Heart left ventricle (tissue), 16 donors: ENCODE measurements at regions not wholly inside any gene's neighbourhood (a gene's known extent, or its start where the extent isn't known, plus 50 kb on each side); places are given as distances from the start of the nearest gene placed in this dataset.

Experiments used
- ATAC-seq, 4 donors: fragments of 200-7000 bp; cut with Tn5 transposase; one replicate each; pipeline ENCODE4 v1.9.1; 2020 to 2022; ENCODE audit warnings: moderate library complexity in 4 of 4, mild to moderate bottlenecking in 3 of 4, moderate number of reproducible peaks in 1 of 4
- DNase-seq, 5 donors: peaks; one replicate each; pipeline ENCODE4 v3.0.0-alpha.2; 2020
- H3K27ac ChIP-seq, 12 donors: fragments of 200-600 bp; sonication (generic) in 4 of 12; one replicate each; pipeline versions ENCODE4 v1.5.0 to v1.8.0; 2016 to 2022; ENCODE audit warnings: mild to moderate bottlenecking in 2 of 12
- H3K27me3 ChIP-seq, 9 donors: fragments of 200-600 bp; sonication (generic) in 2 of 9; one replicate each; pipeline versions ENCODE4 v1.5.1 to v1.8.0; 2016 to 2022; ENCODE audit warnings: mild to moderate bottlenecking in 3 of 9
- H3K36me3 ChIP-seq, 9 donors: fragments of 200-600 bp; sonication (generic) in 2 of 9; one replicate each; pipeline versions ENCODE4 v1.5.0 to v1.8.0; 2018 to 2022; ENCODE audit warnings: mild to moderate bottlenecking in 2 of 9
- H3K4me1 ChIP-seq, 12 donors: fragments of 200-600 bp; sonication (generic) in 4 of 12; one replicate each; pipeline versions ENCODE4 v1.5.0 to v1.8.0; 2016 to 2022; ENCODE audit warnings: mild to moderate bottlenecking in 3 of 12
- H3K4me3 ChIP-seq, 12 donors: fragments of 200-600 bp; sonication (generic) in 4 of 12; one replicate each; pipeline versions ENCODE4 v1.5.0 to v1.8.0; 2017 to 2022; ENCODE audit warnings: mild to moderate bottlenecking in 9 of 12, moderate library complexity in 4 of 12
- H3K9me3 ChIP-seq, 12 donors: fragments of 200-600 bp; sonication (generic) in 4 of 12; one replicate each; pipeline versions ENCODE4 v1.5.0 to v1.8.0; 2016 to 2022; ENCODE audit warnings: mild to moderate bottlenecking in 1 of 12
- CTCF ChIP-seq, 12 donors: fragments of 200-600 bp; sonication (generic) in 4 of 12; IDR thresholded peaks; one replicate each; pipeline versions ENCODE4 v1.5.0 to v1.8.0; 2018 to 2022; ENCODE audit warnings: antibody characterized with exemption in 12 of 12, mild to moderate bottlenecking in 5 of 12
- POLR2A ChIP-seq, 2 donors: fragments of 450-650 bp; IDR thresholded peaks; one replicate each; pipeline ENCODE4 v1.6.1; 2017; ENCODE audit warnings: antibody characterized with exemption in 2 of 2, mild to moderate bottlenecking in 2 of 2, moderate library complexity in 2 of 2
- whole genome bisulfite sequencing, 4 donors: extraction: QIAGEN DNeasy Blood & Tissue Kit in 2 of 4; methylation state at CpG; one replicate each; pipeline versions ENCODE4 v1.1.5 to v1.1.7; 2013 to 2018; 5-methylcytosine and 5-hydroxymethylcytosine counted together
- intact Hi-C, 10 donors: fragments of 100-400 bp; cut with DNase I; formaldehyde crosslinking; loops; one replicate each; pipeline versions ENCODE4 v1.11.1 to v1.14.2; 2022
- donor health status: ischemic (EF 13 %, LVEDD 7.1; RV severe dilation, severe dysfunction).
- donor health status: healthy with polysubstance abuse.
- donor health status: DM: no; HTN: yes; CAD: no.
- donor health status: DM: no; HTN: no; CAD: no.
- donor health status: ischemic (EF 25% LVEDD 6.9; RV normal size, moderate dysfunction).
- donor health status: ischemic (EF 25% LVEDD 5.7; RV mildly dilated, moderate dysfunction).
- donor health status: healthy.
- donor health status: DM: yes; HTN: yes; CAD: no.
- donor health status: ischemic (EF 35%, LVEDD 5.7; RV mildly dilated, moderate dysfunction).
- donor health status: nonischemic (EF 11% LVEDD 7.7; RV severe dilation, severe dysfunction).
- donor health status: DM: yes; HTN: yes; CAD: no.
- donor health status: PGD.
- donor health status: ischemic (EF 29% LVEDD 5.4; RV normal size, mild dysfunction).
- donor health status: nonischemic (EF 23%, LVEDD 6.1; RV moderate dilation, normal function).

- Histone ChIP-seq H3K27ac (peak overlapping the region in 9 of 12 donors; percentile 75 to 94 (median 83)), H3K36me3 (no peaks in the 10 kb centered on the region), H3K9me3 (no peaks in the 10 kb centered on the region), H3K27me3 (no peaks in the 10 kb centered on the region), H3K4me3 (no peak overlapping the region), H3K4me1 (peaks cover 0 to 65% (median 40%) of the 10 kb centered on the region in 12 donors)
- ATAC-seq (no peak), DNase-seq (no peak)
- WGBS, 4 donors = 65 to 77% (median 74%) methylated on average over 4 of the region's 4 CpGs
- no peak for TF ChIP-seq CTCF (IDR thresholded peaks at IDR 0.05)
- TF ChIP-seq POLR2A (IDR thresholded peaks at IDR 0.05) = no peak
- intact Hi-C loops = loop anchor here in 6 of 10 donors (5.0 to 10.0 kb wide), 4 partner anchors 42 to 536 kb away; partner anchors contain the start of genes B3GALNT2 (in 1 of the 6) and IRF2BP2 (in 1 of the 6)
Observed at GRCh38 chr1:234969011-234969441, 159.6 kb downstream of the TOMM20 start.

- ATAC-seq (no peak), DNase-seq (no peak)
- TF ChIP-seq CTCF (IDR thresholded peaks at IDR 0.05) (no peak), POLR2A (IDR thresholded peaks at IDR 0.05) (no peak)
- peak overlapping the region in 3 of 12 donors; percentile 83 to 94 (median 88) for H3K27ac ChIP-seq
- peaks cover 3 to 71% (median 45%) of the 10 kb centered on the region in 12 donors for H3K4me1 ChIP-seq
- H3K27me3 ChIP-seq = no peaks in the 10 kb centered on the region
- intact Hi-C loops = loop anchor here in 6 of 10 donors (5.0 to 10.0 kb wide), 4 partner anchors 41 to 536 kb away; partner anchors contain the start of genes B3GALNT2 (in 1 of the 6) and IRF2BP2 (in 1 of the 6)
- no peak overlapping the region for H3K4me3 ChIP-seq
- H3K9me3 ChIP-seq = no peaks in the 10 kb centered on the region
- H3K36me3 ChIP-seq = no peaks in the 10 kb centered on the region
- WGBS, 4 donors = 91 to 94% (median 92%) methylated on average over 4 of the region's 4 CpGs
Observed at GRCh38 chr1:234968451-234968850, 160.2 kb downstream of the TOMM20 start.

- TF ChIP-seq CTCF (IDR thresholded peaks at IDR 0.05) (no peak), POLR2A (IDR thresholded peaks at IDR 0.05) (no peak)
- intact Hi-C loops = loop anchor here in 6 of 10 donors (5.0 to 10.0 kb wide), 4 partner anchors 40 to 538 kb away; partner anchors contain the start of genes B3GALNT2 (in 1 of the 6) and IRF2BP2 (in 1 of the 6)
- H3K4me1 ChIP-seq = peaks cover 6 to 74% (median 56%) of the 10 kb centered on the region in 12 donors
Observed at GRCh38 chr1:234967121-234967520, 161.5 kb downstream of the TOMM20 start.

GRCh38 chr1:234965111-234965510 lies 163.5 kb downstream of the TOMM20 start:
- peaks cover 9 to 74% (median 57%) of the 10 kb centered on the region in 12 donors for H3K4me1 ChIP-seq
- DNase-seq (no peak), ATAC-seq (no peak)
- TF ChIP-seq POLR2A (IDR thresholded peaks at IDR 0.05) = no peak
- no peak for TF ChIP-seq CTCF (IDR thresholded peaks at IDR 0.05)
- peak overlapping the region in 11 of 12 donors; percentile 24 to 99 (median 73) for H3K27ac ChIP-seq
- no peaks in the 10 kb centered on the region for H3K36me3 ChIP-seq
- no peaks in the 10 kb centered on the region for H3K27me3 ChIP-seq
- intact Hi-C loops = loop anchor here in 6 of 10 donors (5.0 to 10.0 kb wide), 4 partner anchors 38 to 540 kb away; partner anchors contain the start of genes B3GALNT2 (in 1 of the 6) and IRF2BP2 (in 1 of the 6)
- no peak overlapping the region for H3K4me3 ChIP-seq
- no peaks in the 10 kb centered on the region for H3K9me3 ChIP-seq

More at GRCh38 chr1:234967121-234967520, 161.5 kb downstream of the TOMM20 start:
- Histone ChIP-seq H3K27ac (no peak overlapping the region), H3K9me3 (no peaks in the 10 kb centered on the region), H3K36me3 (no peaks in the 10 kb centered on the region), H3K27me3 (no peaks in the 10 kb centered on the region), H3K4me3 (no peak overlapping the region)
- no peak for ATAC-seq
- DNase-seq = no peak
- 93 to 98% (median 96%) methylated on average over 13 of the region's 13 CpGs for WGBS, 4 donors
